K562 (cell line): ENCODE measurements at regions not wholly inside any gene's neighbourhood (a gene's known extent, or its start where the extent isn't known, plus 50 kb on each side); places are given as distances from the start of the nearest gene placed in this dataset.

Experiments
- BRCA1 ChIP-seq, 2 experiments: fragments of 450-650 bp in 1 of 2; sonication (generic) in 1 of 2; formaldehyde crosslinking in 1 of 2; IDR thresholded peaks; 2 replicates each; pipeline versions ENCODE4 v1.5.0 to v1.6.1; 2017 to 2020; ENCODE audit warnings: mild to moderate bottlenecking in 1 of 2, missing genetic modification reagents in 1 of 2
- MCM5 ChIP-seq: fragments of 450-650 bp; IDR thresholded peaks from 2 replicates; pipeline ENCODE4 v1.6.1; 2016; ENCODE audit warnings: low read depth
- RCOR1 ChIP-seq, 2 experiments: IDR thresholded peaks; 2 replicates each; pipeline ENCODE4 v1.6.1; 2012; ENCODE audit warnings: low read depth in 2 of 2, low read length in 2 of 2, borderline replicate concordance in 1 of 2, improper control_type of control experiment in 1 of 2
- SP1 ChIP-seq: sonication (generic); formaldehyde crosslinking; IDR thresholded peaks from 2 replicates; pipeline ENCODE4 v1.8.1; 2022; ENCODE audit warnings: mild to moderate bottlenecking, missing genetic modification reagents
- YBX1 ChIP-seq: fragments of 450-650 bp; IDR thresholded peaks from 2 replicates; pipeline ENCODE4 v1.7.1; 2016; ENCODE audit warnings: mild to moderate bottlenecking
- ZNF398 ChIP-seq: fragments of 250-450 bp; sonication (Bioruptor Pico); IDR thresholded peaks from 2 replicates; pipeline ENCODE4 v1.8.0; 2021; ENCODE audit warnings: moderate library complexity, mild to moderate bottlenecking, inconsistent platforms
- ZNF436 ChIP-seq: fragments of 250-450, 450-650 bp; sonication (Bioruptor Pico); formaldehyde crosslinking; IDR thresholded peaks from 2 replicates; pipeline ENCODE4 v1.7.0; 2020; ENCODE audit warnings: mild to moderate bottlenecking
- ZNF655 ChIP-seq: fragments of 250-450 bp; sonication (Bioruptor Pico); IDR thresholded peaks from 2 replicates; pipeline ENCODE4 v1.5.0; 2021
- TF ChIP-seq, protein P1 (sequence below): fragments of 250-450 bp; sonication (Bioruptor Pico); IDR thresholded peaks from 2 replicates; pipeline ENCODE4 v1.5.0; 2020; ENCODE audit warnings: mild to moderate bottlenecking

DNA sequence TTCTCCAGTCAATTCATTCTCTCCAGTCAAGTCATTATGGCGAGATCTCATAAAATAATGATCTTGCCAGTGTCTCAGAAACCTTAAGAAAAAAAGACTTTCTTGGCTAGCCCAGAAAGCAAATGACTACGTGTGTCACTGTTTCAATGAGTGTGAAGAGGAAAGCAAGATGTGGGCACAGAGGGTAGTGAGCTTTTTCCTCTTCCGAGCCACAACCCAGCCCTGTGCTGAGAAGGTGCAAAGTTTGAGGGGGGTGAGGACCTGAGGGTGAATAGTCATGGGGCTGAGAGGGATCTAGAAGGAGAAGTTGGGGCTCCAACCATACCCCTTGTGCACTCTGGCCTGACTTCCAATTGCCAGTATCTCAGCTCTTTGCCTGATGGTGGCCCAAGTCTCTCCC lies 85.6 kb upstream of the EGFL6 start (continued):
- TF ChIP-seq ZNF398 (CRISPR knock-in tag) (no peak), ZNF436 (CRISPR knock-in tag) (no peak), MCM5 (no peak), SP1 (no peak), YBX1 (no peak), BRCA1 (IDR thresholded peaks at IDR 0.05) (no peak), BRCA1 (CRISPR knock-in tag; IDR thresholded peaks at IDR 0.05) (no peak), ZNF655 (no peak), RCOR1 (IDR thresholded peaks at IDR 0.05; ENCODE audit: borderline replicate concordance in 1 of 2, low read depth in 2 of 2, low read length in 2 of 2) (no peak)
- TF ChIP-seq, protein P1, sequence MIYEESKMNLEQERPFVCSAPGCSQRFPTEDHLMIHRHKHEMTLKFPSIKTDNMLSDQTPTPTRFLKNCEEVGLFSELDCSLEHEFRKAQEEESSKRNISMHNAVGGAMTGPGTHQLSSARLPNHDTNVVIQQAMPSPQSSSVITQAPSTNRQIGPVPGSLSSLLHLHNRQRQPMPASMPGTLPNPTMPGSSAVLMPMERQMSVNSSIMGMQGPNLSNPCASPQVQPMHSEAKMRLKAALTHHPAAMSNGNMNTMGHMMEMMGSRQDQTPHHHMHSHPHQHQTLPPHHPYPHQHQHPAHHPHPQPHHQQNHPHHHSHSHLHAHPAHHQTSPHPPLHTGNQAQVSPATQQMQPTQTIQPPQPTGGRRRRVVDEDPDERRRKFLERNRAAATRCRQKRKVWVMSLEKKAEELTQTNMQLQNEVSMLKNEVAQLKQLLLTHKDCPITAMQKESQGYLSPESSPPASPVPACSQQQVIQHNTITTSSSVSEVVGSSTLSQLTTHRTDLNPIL (CRISPR knock-in tag): no peak
